ENCODE measurements at regions not wholly inside any gene's neighbourhood (a gene's known extent, or its start where the extent isn't known, plus 50 kb on each side); places are given as distances from the start of the nearest gene placed in this dataset.

- TF ChIP-seq, protein P1, sequence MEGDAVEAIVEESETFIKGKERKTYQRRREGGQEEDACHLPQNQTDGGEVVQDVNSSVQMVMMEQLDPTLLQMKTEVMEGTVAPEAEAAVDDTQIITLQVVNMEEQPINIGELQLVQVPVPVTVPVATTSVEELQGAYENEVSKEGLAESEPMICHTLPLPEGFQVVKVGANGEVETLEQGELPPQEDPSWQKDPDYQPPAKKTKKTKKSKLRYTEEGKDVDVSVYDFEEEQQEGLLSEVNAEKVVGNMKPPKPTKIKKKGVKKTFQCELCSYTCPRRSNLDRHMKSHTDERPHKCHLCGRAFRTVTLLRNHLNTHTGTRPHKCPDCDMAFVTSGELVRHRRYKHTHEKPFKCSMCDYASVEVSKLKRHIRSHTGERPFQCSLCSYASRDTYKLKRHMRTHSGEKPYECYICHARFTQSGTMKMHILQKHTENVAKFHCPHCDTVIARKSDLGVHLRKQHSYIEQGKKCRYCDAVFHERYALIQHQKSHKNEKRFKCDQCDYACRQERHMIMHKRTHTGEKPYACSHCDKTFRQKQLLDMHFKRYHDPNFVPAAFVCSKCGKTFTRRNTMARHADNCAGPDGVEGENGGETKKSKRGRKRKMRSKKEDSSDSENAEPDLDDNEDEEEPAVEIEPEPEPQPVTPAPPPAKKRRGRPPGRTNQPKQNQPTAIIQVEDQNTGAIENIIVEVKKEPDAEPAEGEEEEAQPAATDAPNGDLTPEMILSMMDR (IDR thresholded peaks at IDR 0.05), result no peak
- no peak for TF ChIP-seq POLR2A (IDR thresholded peaks at IDR 0.05)
These were observed 159.3 kb upstream of the DPH6 start for GRCh38 chr15:35705030-35705883.

Data from lower leg skin (tissue), 3 donors.